GM04503 (cell line): ENCODE measurements at regions not wholly inside any gene's neighbourhood (a gene's known extent, or its start where the extent isn't known, plus 50 kb on each side); places are given as distances from the start of the nearest gene placed in this dataset.

Experiments
- DNase-seq: peaks from one replicate; pipeline ENCODE4 v3.0.0-alpha.2; 2012; ENCODE audit warnings: low read depth

- no peak for DNase-seq
Observed at GRCh38 chr2:126774761-126775160, 118.8 kb downstream of the GYPC start.

- DNase-seq = no peak
Observed at GRCh38 chr2:126775300-126775985, 119.5 kb downstream of the GYPC start.

- no peak for DNase-seq
Observed at GRCh38 chr2:126776255-126776654, 120.3 kb downstream of the GYPC start.

- peak; percentile 6 for DNase-seq
Observed at GRCh38 chr2:126776692-126777619, 121.0 kb downstream of the GYPC start.

- DNase-seq = no peak
Observed at GRCh38 chr2:126777620-126777978, 121.1 kb upstream of the TEX51 start.

GRCh38 chr2:126778561-126779501, 119.9 kb upstream of the TEX51 start:
- DNase-seq = no peak

- no peak for DNase-seq
Observed at GRCh38 chr2:126781206-126781605, 117.5 kb upstream of the TEX51 start.

GRCh38 chr2:126781806-126782205, 116.9 kb upstream of the TEX51 start:
- DNase-seq = no peak

GRCh38 chr2:126782648-126783047, 116.0 kb upstream of the TEX51 start:
- no peak for DNase-seq

- DNase-seq = no peak
Observed at GRCh38 chr2:126783341-126783740, 115.3 kb upstream of the TEX51 start.

GRCh38 chr2:126784045-126784444, 114.6 kb upstream of the TEX51 start:
- no peak for DNase-seq

- DNase-seq = no peak
Observed at GRCh38 chr2:126784621-126785020, 114.1 kb upstream of the TEX51 start.

- no peak for DNase-seq
Observed at GRCh38 chr2:126785236-126785635, 113.5 kb upstream of the TEX51 start.

GRCh38 chr2:126785862-126786261, 112.8 kb upstream of the TEX51 start:
- DNase-seq = no peak

GRCh38 chr2:126786765-126787164, 111.9 kb upstream of the TEX51 start:
- no peak for DNase-seq

GRCh38 chr2:126787289-126787688, 111.4 kb upstream of the TEX51 start:
- no peak for DNase-seq

GRCh38 chr2:126788113-126788512, 110.6 kb upstream of the TEX51 start:
- no peak for DNase-seq

GRCh38 chr2:126788652-126789051, 110.0 kb upstream of the TEX51 start:
- DNase-seq = no peak

GRCh38 chr2:126790987-126791780, 107.5 kb upstream of the TEX51 start:
- DNase-seq = no peak

GRCh38 chr2:126792186-126792585, 106.5 kb upstream of the TEX51 start:
- DNase-seq = no peak

- DNase-seq = no peak
Observed at GRCh38 chr2:126792993-126793392, 105.7 kb upstream of the TEX51 start.
